Activated naive CD8-positive, alpha-beta T cell treated with anti-CD3 and anti-CD28 coated beads, Interleukin-2, amount 50 U/mL, for 24 hours (primary cell): ENCODE measurements at regions not wholly inside any gene's neighbourhood (a gene's known extent, or its start where the extent isn't known, plus 50 kb on each side); places are given as distances from the start of the nearest gene placed in this dataset.

Source experiments
- ATAC-seq: fragments of 150-1000 bp; cut with Tn5 transposase; one replicate; pipeline ENCODE4 v1.10.0; 2021
- DNase-seq: peaks from one replicate; pipeline ENCODE4 v3.0.0; 2021
- H3K27ac Mint-ChIP-seq: one replicate; pipeline ENCODE4 v1.8.0; 2021; ENCODE audit warnings: mild to moderate bottlenecking, mixed read lengths
- H3K27me3 Mint-ChIP-seq: one replicate; pipeline ENCODE4 v1.8.0; 2021; ENCODE audit warnings: mixed read lengths
- H3K36me3 Mint-ChIP-seq: one replicate; pipeline ENCODE4 v1.8.0; 2021; ENCODE audit warnings: low read depth, mixed read lengths
- H3K4me1 Mint-ChIP-seq: one replicate; pipeline ENCODE4 v1.8.0; 2021; ENCODE audit warnings: mixed read lengths
- H3K4me3 Mint-ChIP-seq: one replicate; pipeline ENCODE4 v1.8.0; 2021; ENCODE audit warnings: mild to moderate bottlenecking, moderate library complexity, mixed read lengths
- H3K9me3 Mint-ChIP-seq: one replicate; pipeline ENCODE4 v1.8.0; 2021; ENCODE audit warnings: mixed read lengths

GRCh38 chr1:37306871-37307270 lies 167.5 kb upstream of the ZC3H12A start:
- ATAC-seq (no peak), DNase-seq (no peak)
- H3K4me3 Mint-ChIP-seq = no peak overlapping the region
- no peaks in the 10 kb centered on the region for H3K9me3 Mint-ChIP-seq
- no peaks in the 10 kb centered on the region for H3K4me1 Mint-ChIP-seq
- no peaks in the 10 kb centered on the region for H3K36me3 Mint-ChIP-seq
- H3K27me3 Mint-ChIP-seq = peaks cover 1% of the 10 kb centered on the region
- no peak overlapping the region for H3K27ac Mint-ChIP-seq

GRCh38 chr1:37308031-37308960 lies 166.1 kb upstream of the ZC3H12A start:
- H3K4me3 Mint-ChIP-seq = no peak overlapping the region
- no peaks in the 10 kb centered on the region for H3K36me3 Mint-ChIP-seq
- no peaks in the 10 kb centered on the region for H3K9me3 Mint-ChIP-seq
- H3K27me3 Mint-ChIP-seq = peaks cover 5% of the 10 kb centered on the region
- DNase-seq (no peak), ATAC-seq (no peak)
- no peak overlapping the region for H3K27ac Mint-ChIP-seq
- no peaks in the 10 kb centered on the region for H3K4me1 Mint-ChIP-seq

GRCh38 chr1:37309574-37309973 lies 164.8 kb upstream of the ZC3H12A start:
- no peak for DNase-seq
- no peak overlapping the region for H3K4me3 Mint-ChIP-seq
- no peaks in the 10 kb centered on the region for H3K4me1 Mint-ChIP-seq
- no peaks in the 10 kb centered on the region for H3K9me3 Mint-ChIP-seq
- no peak for ATAC-seq
- no peak overlapping the region for H3K27ac Mint-ChIP-seq
- H3K27me3 Mint-ChIP-seq = peaks cover 15% of the 10 kb centered on the region
- H3K36me3 Mint-ChIP-seq = no peaks in the 10 kb centered on the region

- H3K36me3 Mint-ChIP-seq = no peaks in the 10 kb centered on the region
- ATAC-seq = no peak
- peaks cover 18% of the 10 kb centered on the region for H3K27me3 Mint-ChIP-seq
- no peaks in the 10 kb centered on the region for H3K4me1 Mint-ChIP-seq
- no peaks in the 10 kb centered on the region for H3K9me3 Mint-ChIP-seq
- no peak for DNase-seq
- H3K27ac Mint-ChIP-seq = no peak overlapping the region
- no peak overlapping the region for H3K4me3 Mint-ChIP-seq
These were observed 164.3 kb upstream of the ZC3H12A start for GRCh38 chr1:37310064-37310463.

GRCh38 chr1:37315371-37315846 lies 159.0 kb upstream of the ZC3H12A start:
- no peaks in the 10 kb centered on the region for H3K9me3 Mint-ChIP-seq
- no peak for ATAC-seq

GRCh38 chr1:37317870-37318467 lies 156.4 kb upstream of the ZC3H12A start:
- H3K27me3 Mint-ChIP-seq = peaks cover 49% of the 10 kb centered on the region
- H3K4me1 Mint-ChIP-seq = no peaks in the 10 kb centered on the region
- H3K36me3 Mint-ChIP-seq = no peaks in the 10 kb centered on the region
- DNase-seq = no peak
- H3K4me3 Mint-ChIP-seq = no peak overlapping the region
- no peaks in the 10 kb centered on the region for H3K9me3 Mint-ChIP-seq
- ATAC-seq = no peak
- H3K27ac Mint-ChIP-seq = no peak overlapping the region

More at GRCh38 chr1:37315371-37315846, 159.0 kb upstream of the ZC3H12A start:
- no peak overlapping the region for H3K4me3 Mint-ChIP-seq
- H3K4me1 Mint-ChIP-seq = no peaks in the 10 kb centered on the region
- no peak for DNase-seq
- H3K27me3 Mint-ChIP-seq = peaks cover 51% of the 10 kb centered on the region
- H3K27ac Mint-ChIP-seq = no peak overlapping the region
- no peaks in the 10 kb centered on the region for H3K36me3 Mint-ChIP-seq

- ATAC-seq (no peak), DNase-seq (no peak)
- H3K9me3 Mint-ChIP-seq = no peaks in the 10 kb centered on the region
- peaks cover 50% of the 10 kb centered on the region for H3K27me3 Mint-ChIP-seq
- H3K4me1 Mint-ChIP-seq = no peaks in the 10 kb centered on the region
- H3K27ac Mint-ChIP-seq = no peak overlapping the region
- H3K4me3 Mint-ChIP-seq = no peak overlapping the region
- no peaks in the 10 kb centered on the region for H3K36me3 Mint-ChIP-seq
These were observed 155.9 kb upstream of the ZC3H12A start for GRCh38 chr1:37318490-37318889.

- Mint-ChIP-seq H3K27ac (no peak overlapping the region), H3K4me3 (no peak overlapping the region), H3K9me3 (peaks cover 3% of the 10 kb centered on the region), H3K27me3 (peaks cover 47% of the 10 kb centered on the region), H3K36me3 (no peaks in the 10 kb centered on the region), H3K4me1 (no peaks in the 10 kb centered on the region)
- ATAC-seq = no peak
- DNase-seq = no peak
These were observed 155.1 kb upstream of the ZC3H12A start for GRCh38 chr1:37319284-37319683.

- ATAC-seq = no peak
- peak; percentile 18 for DNase-seq
- Mint-ChIP-seq H3K9me3 (peaks cover 3% of the 10 kb centered on the region), H3K4me1 (no peaks in the 10 kb centered on the region), H3K4me3 (no peak overlapping the region), H3K27ac (no peak overlapping the region), H3K36me3 (no peaks in the 10 kb centered on the region), H3K27me3 (peaks cover 26% of the 10 kb centered on the region)
These were observed 150.6 kb upstream of the ZC3H12A start for GRCh38 chr1:37323486-37324377.

GRCh38 chr1:37325010-37325409 lies 149.4 kb upstream of the ZC3H12A start:
- peaks cover 19% of the 10 kb centered on the region for H3K27me3 Mint-ChIP-seq
- DNase-seq = no peak
- no peak overlapping the region for H3K27ac Mint-ChIP-seq
- no peak for ATAC-seq
- no peak overlapping the region for H3K4me3 Mint-ChIP-seq
- H3K36me3 Mint-ChIP-seq = no peaks in the 10 kb centered on the region
- peaks cover 3% of the 10 kb centered on the region for H3K9me3 Mint-ChIP-seq
- no peaks in the 10 kb centered on the region for H3K4me1 Mint-ChIP-seq

GRCh38 chr1:37325509-37326437 lies 148.6 kb upstream of the ZC3H12A start:
- Mint-ChIP-seq H3K4me1 (no peaks in the 10 kb centered on the region), H3K36me3 (no peaks in the 10 kb centered on the region), H3K4me3 (no peak overlapping the region), H3K9me3 (peaks cover 3% of the 10 kb centered on the region), H3K27ac (no peak overlapping the region), H3K27me3 (peaks cover 19% of the 10 kb centered on the region)
- DNase-seq (no peak), ATAC-seq (no peak)

- Mint-ChIP-seq H3K36me3 (no peaks in the 10 kb centered on the region), H3K4me3 (no peak overlapping the region), H3K9me3 (no peaks in the 10 kb centered on the region), H3K27ac (no peak overlapping the region), H3K4me1 (no peaks in the 10 kb centered on the region), H3K27me3 (peaks cover 2% of the 10 kb centered on the region)
- ATAC-seq = no peak
- DNase-seq = no peak
These were observed 142.3 kb upstream of the ZC3H12A start for GRCh38 chr1:37332126-37332525.

GRCh38 chr1:37338658-37339057 lies 135.7 kb upstream of the ZC3H12A start:
- no peaks in the 10 kb centered on the region for H3K36me3 Mint-ChIP-seq
- ATAC-seq = no peak
- H3K9me3 Mint-ChIP-seq = no peaks in the 10 kb centered on the region
- H3K4me3 Mint-ChIP-seq = no peak overlapping the region
- H3K27ac Mint-ChIP-seq = no peak overlapping the region
- H3K27me3 Mint-ChIP-seq = peaks cover 8% of the 10 kb centered on the region
- DNase-seq = no peak
- no peaks in the 10 kb centered on the region for H3K4me1 Mint-ChIP-seq
